ELF-1 (cell line): ENCODE measurements at regions not wholly inside any gene's neighbourhood (a gene's known extent, or its start where the extent isn't known, plus 50 kb on each side); places are given as distances from the start of the nearest gene placed in this dataset.
"Not testable (repeated sequence)": the region's sequence is repeated elsewhere in the genome, so short reads cannot be mapped to it uniquely, and the experiment has no call there.

Source experiments
- DNase-seq: peaks from one replicate; pipeline ENCODE4 v3.0.0-alpha.2; 2016; ENCODE audit warnings: low read depth, low spot score

GRCh38 chr4:120636120-120636630 lies 286.4 kb downstream of the PRDM5 start:
- DNase-seq: no peak

- DNase-seq: no peak
Observed at GRCh38 chr4:120633810-120634209, 288.7 kb downstream of the PRDM5 start.

GRCh38 chr4:120630427-120630826 lies 292.1 kb downstream of the PRDM5 start:
- no peak for DNase-seq

GRCh38 chr4:120629546-120630108 lies 292.9 kb downstream of the PRDM5 start:
- no peak for DNase-seq

- no peak for DNase-seq
Observed at GRCh38 chr4:120622601-120623000, 299.9 kb downstream of the PRDM5 start.

- DNase-seq: no peak
Observed at GRCh38 chr4:120617171-120617570, 305.4 kb downstream of the PRDM5 start.

- DNase-seq: no peak
Observed at GRCh38 chr4:120616041-120616440, 306.5 kb downstream of the PRDM5 start.

- no peak for DNase-seq
Observed at GRCh38 chr4:120613778-120614177, 308.7 kb downstream of the PRDM5 start.

GRCh38 chr4:120611092-120611491 lies 311.4 kb downstream of the PRDM5 start:
- no peak for DNase-seq

GRCh38 chr4:120591038-120591437 lies 331.5 kb downstream of the PRDM5 start:
- DNase-seq: no peak

GRCh38 chr4:120589787-120590186 lies 332.7 kb downstream of the PRDM5 start:
- no peak for DNase-seq

- no peak for DNase-seq
Observed at GRCh38 chr4:120568731-120569130, 353.8 kb downstream of the PRDM5 start.

- DNase-seq: peak; percentile 3
Observed at GRCh38 chr4:120561648-120562047, 360.9 kb downstream of the PRDM5 start.

GRCh38 chr4:120557372-120557771 lies 365.2 kb downstream of the PRDM5 start:
- DNase-seq: no peak

- DNase-seq: no peak
Observed at GRCh38 chr4:120555058-120555457, 367.5 kb downstream of the PRDM5 start.

GRCh38 chr4:120554086-120554485 lies 368.4 kb downstream of the PRDM5 start:
- DNase-seq: no peak

GRCh38 chr4:120550624-120551220 lies 371.8 kb downstream of the PRDM5 start:
- DNase-seq: not testable (repeated sequence)

- DNase-seq: no peak
Observed at GRCh38 chr4:120549011-120549570, 373.4 kb downstream of the PRDM5 start.

- no peak for DNase-seq
Observed at GRCh38 chr4:120545391-120545790, 377.1 kb downstream of the PRDM5 start.

GRCh38 chr4:120544838-120545237 lies 377.7 kb downstream of the PRDM5 start:
- DNase-seq: no peak

- DNase-seq: no peak
Observed at GRCh38 chr4:120540625-120541024, 381.9 kb downstream of the PRDM5 start.

- no peak for DNase-seq
Observed at GRCh38 chr4:120536884-120537283, 385.6 kb downstream of the PRDM5 start.

- no peak for DNase-seq
Observed at GRCh38 chr4:120528428-120528827, 394.1 kb downstream of the PRDM5 start.
